ENCODE measurements at regions not wholly inside any gene's neighbourhood (a gene's known extent, or its start where the extent isn't known, plus 50 kb on each side); places are given as distances from the start of the nearest gene placed in this dataset.

GRCh38 chr11:81010631-81011030, 1569.8 kb upstream of the TENM4 start:
- 58% methylated on average over 3 of the region's 3 CpGs for WGBS
- no peak for ATAC-seq

DNA sequence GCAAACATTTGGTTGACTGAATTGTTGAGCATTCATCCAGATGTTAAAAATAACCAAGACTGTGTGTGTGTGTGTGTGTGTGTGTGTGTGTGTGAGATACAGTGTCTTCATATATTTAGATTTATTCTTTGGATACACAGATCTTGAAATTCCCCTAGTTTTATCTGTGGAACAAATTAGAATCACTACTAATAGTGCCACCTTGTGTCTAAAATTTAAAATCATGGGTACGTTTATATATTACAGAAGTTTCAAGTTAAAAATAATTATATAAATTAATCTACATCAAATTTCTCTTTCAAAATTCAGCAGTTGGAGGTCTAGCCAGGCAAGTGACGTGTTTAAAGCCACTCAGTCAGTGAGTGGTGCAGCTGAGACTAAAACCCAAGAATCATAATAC, 1566.2 kb upstream of the TENM4 start:
- ATAC-seq, result no peak
- H3K4me1 ChIP-seq (ENCODE audit: control insufficient read depth, insufficient read depth, low read length), result no peaks in the 10 kb centered on the region
- H3K27me3 ChIP-seq (ENCODE audit: control insufficient read depth, insufficient read depth), result no peaks in the 10 kb centered on the region
- WGBS, result 16% methylated on average over 2 of the region's 2 CpGs
- H3K27ac ChIP-seq (ENCODE audit: low read length), result no peak overlapping the region
- DNase-seq, result no peak
- no peaks in the 10 kb centered on the region for H3K9me3 ChIP-seq (ENCODE audit: control insufficient read depth, low read length)
- no peak overlapping the region for H3K4me3 ChIP-seq (ENCODE audit: low read length)
- intact Hi-C loops (cut with DNase I), result loop anchor here in 1 of 4 donors (10.0 kb wide), 1 partner anchor 282 kb away; no protein-coding TSS in a partner anchor

More at GRCh38 chr11:81010631-81011030, 1569.8 kb upstream of the TENM4 start:
- H3K4me1 ChIP-seq (ENCODE audit: control insufficient read depth, insufficient read depth, low read length), result no peaks in the 10 kb centered on the region
- no peak overlapping the region for H3K4me3 ChIP-seq (ENCODE audit: low read length)
- H3K27me3 ChIP-seq (ENCODE audit: control insufficient read depth, insufficient read depth), result no peaks in the 10 kb centered on the region
- DNase-seq, result no peak
- intact Hi-C loops (cut with DNase I), result no loop called here
- H3K9me3 ChIP-seq (ENCODE audit: control insufficient read depth, low read length), result no peaks in the 10 kb centered on the region
- no peak overlapping the region for H3K27ac ChIP-seq (ENCODE audit: low read length)

DNA sequence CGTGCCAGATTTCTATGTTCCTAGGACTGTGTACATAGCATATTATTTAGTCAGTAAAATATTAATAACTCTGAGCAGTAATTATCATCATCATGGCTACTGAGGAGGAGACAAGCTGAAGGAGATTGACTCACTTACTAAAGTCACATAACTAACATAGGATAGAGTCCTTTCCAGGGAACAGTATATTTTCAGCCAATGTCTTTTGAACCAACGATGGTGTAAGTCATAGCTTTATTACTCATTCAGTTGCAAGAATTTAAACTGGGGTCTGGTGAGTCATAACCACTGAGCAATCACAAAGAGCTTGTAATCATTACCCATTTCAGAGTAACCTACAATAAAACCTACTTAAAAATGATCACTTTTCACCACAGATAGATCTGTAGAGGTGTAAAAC, 1564.8 kb upstream of the TENM4 start:
- Histone ChIP-seq H3K9me3 (ENCODE audit: control insufficient read depth, low read length) (no peaks in the 10 kb centered on the region), H3K27me3 (ENCODE audit: control insufficient read depth, insufficient read depth) (no peaks in the 10 kb centered on the region), H3K27ac (ENCODE audit: low read length) (no peak overlapping the region), H3K4me3 (ENCODE audit: low read length) (no peak overlapping the region), H3K4me1 (ENCODE audit: control insufficient read depth, insufficient read depth, low read length) (no peaks in the 10 kb centered on the region)
- no peak for ATAC-seq
- 70% methylated on average over 2 of the region's 2 CpGs for WGBS
- intact Hi-C loops (cut with DNase I), result loop anchor here in 1 of 4 donors (10.0 kb wide), 1 partner anchor 281 kb away; no protein-coding TSS in a partner anchor
- no peak for DNase-seq

DNA sequence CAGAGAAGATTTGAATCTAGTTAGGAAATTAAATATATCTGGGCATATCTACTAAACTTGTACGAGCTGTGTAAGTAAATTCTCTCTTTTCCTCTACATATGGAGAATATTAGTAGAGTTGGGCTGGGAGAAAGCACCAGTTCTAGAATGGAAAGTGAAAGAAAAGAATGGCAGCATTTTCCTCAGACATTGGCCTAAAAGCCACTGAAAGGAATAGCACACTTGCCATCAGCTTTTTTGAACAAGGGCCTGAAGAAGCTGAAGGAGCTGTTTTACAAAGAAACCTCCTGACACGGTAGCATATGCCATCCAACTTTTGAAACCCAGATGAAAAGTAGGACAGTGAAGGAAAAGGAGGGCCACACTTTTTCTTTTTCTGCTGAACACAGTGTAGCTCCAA, 1563.7 kb upstream of the TENM4 start:
- Histone ChIP-seq H3K27me3 (ENCODE audit: control insufficient read depth, insufficient read depth) (no peaks in the 10 kb centered on the region), H3K4me3 (ENCODE audit: low read length) (no peak overlapping the region), H3K4me1 (ENCODE audit: control insufficient read depth, insufficient read depth, low read length) (no peaks in the 10 kb centered on the region), H3K27ac (ENCODE audit: low read length) (no peak overlapping the region), H3K9me3 (ENCODE audit: control insufficient read depth, low read length) (no peaks in the 10 kb centered on the region)
- no peak for ATAC-seq
- 80% methylated on average over 2 of the region's 2 CpGs for WGBS
- DNase-seq, result no peak
- intact Hi-C loops (cut with DNase I), result loop anchor here in 1 of 4 donors (10.0 kb wide), 1 partner anchor 280 kb away; no protein-coding TSS in a partner anchor

DNA sequence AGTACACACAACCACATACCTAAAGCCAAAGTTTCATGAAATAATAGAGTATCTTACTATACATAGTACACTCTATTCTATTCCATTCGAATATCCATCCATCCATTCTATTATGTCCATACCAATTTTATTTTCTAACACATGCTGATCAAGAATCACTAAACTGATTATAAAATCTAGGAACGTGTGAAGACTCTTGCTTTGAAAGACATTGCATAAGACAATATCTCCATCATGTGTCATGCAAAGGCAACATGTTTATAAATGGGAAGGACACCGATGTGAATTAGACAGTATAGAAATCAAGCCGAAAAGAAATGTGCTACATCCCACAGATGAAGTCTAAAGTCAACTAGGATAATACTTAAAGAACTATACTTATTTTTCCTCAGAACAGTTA, 1561.5 kb upstream of the TENM4 start:
- ATAC-seq, result no peak
- no peaks in the 10 kb centered on the region for H3K27me3 ChIP-seq (ENCODE audit: control insufficient read depth, insufficient read depth)
- intact Hi-C loops (cut with DNase I), result loop anchor here in 1 of 4 donors (10.0 kb wide), 1 partner anchor 278 kb away; no protein-coding TSS in a partner anchor
- DNase-seq, result no peak
- H3K9me3 ChIP-seq (ENCODE audit: control insufficient read depth, low read length), result no peaks in the 10 kb centered on the region
- no peaks in the 10 kb centered on the region for H3K4me1 ChIP-seq (ENCODE audit: control insufficient read depth, insufficient read depth, low read length)
- H3K27ac ChIP-seq (ENCODE audit: low read length), result no peak overlapping the region
- WGBS, result 75% methylated on average over 4 of the region's 4 CpGs
- H3K4me3 ChIP-seq (ENCODE audit: low read length), result no peak overlapping the region

DNA sequence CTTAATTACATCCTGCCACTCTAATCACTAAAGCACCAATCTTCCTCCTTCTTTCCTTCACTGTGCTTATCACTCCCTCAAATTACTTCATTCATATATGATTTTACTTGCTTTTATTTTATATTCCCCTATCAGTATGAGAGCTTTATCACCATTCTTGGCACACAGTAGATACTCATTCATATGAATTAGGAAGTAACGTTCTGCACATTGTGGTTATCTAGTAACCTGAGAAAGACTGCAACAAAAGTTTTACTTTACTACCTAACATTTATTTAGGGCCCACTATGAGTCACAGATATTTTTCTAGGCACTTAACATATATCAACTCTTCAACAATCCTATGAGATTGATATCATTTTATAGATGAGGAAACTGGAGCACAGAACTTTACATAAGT, 1559.9 kb upstream of the TENM4 start:
- DNase-seq (no peak), ATAC-seq (no peak)
- intact Hi-C loops (cut with DNase I), result loop anchor here in 1 of 4 donors (10.0 kb wide), 1 partner anchor 276 kb away; no protein-coding TSS in a partner anchor
- H3K27me3 ChIP-seq (ENCODE audit: control insufficient read depth, insufficient read depth), result no peaks in the 10 kb centered on the region
- H3K9me3 ChIP-seq (ENCODE audit: control insufficient read depth, low read length), result no peaks in the 10 kb centered on the region
- no peak overlapping the region for H3K4me3 ChIP-seq (ENCODE audit: low read length)
- 33% methylated on average over 1 of the region's 1 CpG for WGBS
- no peaks in the 10 kb centered on the region for H3K4me1 ChIP-seq (ENCODE audit: control insufficient read depth, insufficient read depth, low read length)
- H3K27ac ChIP-seq (ENCODE audit: low read length), result no peak overlapping the region

DNA sequence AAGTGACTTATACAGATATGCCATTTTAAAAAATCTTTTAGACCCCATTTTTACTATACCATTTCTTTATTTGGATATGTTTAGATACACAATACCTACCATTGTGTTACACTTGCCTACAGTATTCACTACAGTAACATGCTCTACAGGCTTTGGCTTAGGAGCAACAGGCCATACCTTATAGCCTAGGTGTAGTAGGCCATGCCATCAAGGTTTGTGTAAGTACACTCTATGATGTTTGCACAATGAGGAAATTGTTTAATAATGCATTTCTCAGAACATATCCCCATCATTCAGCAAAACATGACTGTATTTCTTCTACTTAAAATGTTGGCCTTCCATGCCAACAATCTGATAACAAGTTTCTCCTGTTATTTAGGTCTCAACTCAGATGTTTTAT, 1559.5 kb upstream of the TENM4 start:
- Histone ChIP-seq H3K4me3 (ENCODE audit: low read length) (no peak overlapping the region), H3K4me1 (ENCODE audit: control insufficient read depth, insufficient read depth, low read length) (no peaks in the 10 kb centered on the region), H3K27me3 (ENCODE audit: control insufficient read depth, insufficient read depth) (no peaks in the 10 kb centered on the region), H3K27ac (ENCODE audit: low read length) (no peak overlapping the region), H3K9me3 (ENCODE audit: control insufficient read depth, low read length) (no peaks in the 10 kb centered on the region)
- no peak for ATAC-seq
- intact Hi-C loops (cut with DNase I), result loop anchor here in 1 of 4 donors (10.0 kb wide), 1 partner anchor 276 kb away; no protein-coding TSS in a partner anchor
- DNase-seq, result no peak

DNA sequence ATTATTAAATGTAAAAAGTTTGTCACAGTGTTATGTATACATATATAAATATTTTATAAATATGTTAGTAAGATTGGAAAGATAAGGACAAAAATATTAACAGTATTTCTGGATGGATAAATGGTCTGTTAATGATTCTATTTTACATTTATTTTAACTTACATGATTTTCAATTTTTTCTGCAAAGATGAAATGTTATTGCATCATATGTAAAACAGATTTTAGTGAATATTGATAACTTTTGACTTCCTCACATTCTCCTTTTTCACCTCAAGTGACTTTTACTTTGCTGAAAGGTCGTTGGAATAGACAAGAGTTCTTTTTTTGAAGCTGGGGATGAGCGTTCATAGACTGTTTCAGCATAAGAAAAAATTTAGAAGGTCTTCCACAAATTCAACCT, 1554.7 kb upstream of the TENM4 start:
- H3K27me3 ChIP-seq (ENCODE audit: control insufficient read depth, insufficient read depth), result no peaks in the 10 kb centered on the region
- no peak overlapping the region for H3K4me3 ChIP-seq (ENCODE audit: low read length)
- no peaks in the 10 kb centered on the region for H3K9me3 ChIP-seq (ENCODE audit: control insufficient read depth, low read length)
- DNase-seq, result no peak
- ATAC-seq, result no peak
- no peak overlapping the region for H3K27ac ChIP-seq (ENCODE audit: low read length)
- intact Hi-C loops (cut with DNase I), result no loop called here
- no peaks in the 10 kb centered on the region for H3K4me1 ChIP-seq (ENCODE audit: control insufficient read depth, insufficient read depth, low read length)
- 60% methylated on average over 2 of the region's 2 CpGs for WGBS

DNA sequence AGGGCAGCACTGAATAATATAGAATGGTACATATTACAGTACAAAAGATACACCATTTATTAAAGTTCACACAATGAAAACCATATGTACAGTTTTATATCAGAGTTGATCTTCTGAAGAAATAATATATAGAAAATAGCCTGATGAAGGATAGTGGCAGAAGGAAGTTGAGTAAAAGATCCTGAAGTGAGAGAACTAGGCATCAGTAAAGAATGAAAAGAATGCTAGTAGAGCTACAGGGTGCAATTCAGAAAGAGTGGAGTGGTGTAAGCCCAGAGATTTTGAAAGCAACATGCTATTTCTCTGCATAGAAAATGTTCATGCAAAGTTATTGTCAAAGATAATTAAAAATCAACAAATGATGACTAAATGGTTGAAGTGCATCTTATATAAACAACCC, 1552.7 kb upstream of the TENM4 start:
- H3K4me3 ChIP-seq (ENCODE audit: low read length), result no peak overlapping the region
- no peak for DNase-seq
- no peaks in the 10 kb centered on the region for H3K27me3 ChIP-seq (ENCODE audit: control insufficient read depth, insufficient read depth)
- intact Hi-C loops (cut with DNase I), result no loop called here
- H3K9me3 ChIP-seq (ENCODE audit: control insufficient read depth, low read length), result no peaks in the 10 kb centered on the region
- no peaks in the 10 kb centered on the region for H3K4me1 ChIP-seq (ENCODE audit: control insufficient read depth, insufficient read depth, low read length)
- ATAC-seq, result no peak
- H3K27ac ChIP-seq (ENCODE audit: low read length), result no peak overlapping the region

DNA sequence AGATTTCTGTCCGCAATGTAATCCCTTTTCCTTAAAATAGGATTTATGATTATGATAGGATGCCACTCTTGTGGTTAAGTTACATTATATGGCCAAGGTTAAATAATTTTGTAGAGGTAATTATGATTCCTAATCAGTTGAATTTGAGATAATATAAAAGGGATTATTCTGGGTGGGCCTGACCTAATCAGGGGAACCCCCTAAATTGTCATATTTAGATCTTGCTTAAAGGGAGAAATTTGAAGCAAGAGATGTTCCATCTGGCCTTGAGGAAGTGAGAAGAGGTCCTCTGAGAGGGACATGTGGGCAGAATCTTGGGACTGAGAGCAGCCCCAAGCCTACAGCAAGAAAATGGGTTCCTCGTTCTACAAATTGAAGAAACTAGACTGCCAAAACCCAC, 1550.1 kb upstream of the TENM4 start:
- ATAC-seq (no peak), DNase-seq (no peak)
- Histone ChIP-seq H3K27me3 (ENCODE audit: control insufficient read depth, insufficient read depth) (no peaks in the 10 kb centered on the region), H3K4me3 (ENCODE audit: low read length) (no peak overlapping the region), H3K4me1 (ENCODE audit: control insufficient read depth, insufficient read depth, low read length) (no peaks in the 10 kb centered on the region), H3K27ac (ENCODE audit: low read length) (no peak overlapping the region), H3K9me3 (ENCODE audit: control insufficient read depth, low read length) (no peaks in the 10 kb centered on the region)
- intact Hi-C loops (cut with DNase I), result no loop called here
- 96% methylated on average over 2 of the region's 2 CpGs for WGBS

GRCh38 chr11:80987171-80987570, 1546.3 kb upstream of the TENM4 start:
- Histone ChIP-seq H3K27ac (ENCODE audit: low read length) (no peak overlapping the region), H3K27me3 (ENCODE audit: control insufficient read depth, insufficient read depth) (no peaks in the 10 kb centered on the region), H3K9me3 (ENCODE audit: control insufficient read depth, low read length) (no peaks in the 10 kb centered on the region), H3K4me1 (ENCODE audit: control insufficient read depth, insufficient read depth, low read length) (no peaks in the 10 kb centered on the region), H3K4me3 (ENCODE audit: low read length) (no peak overlapping the region)
- WGBS, result 100% methylated on average over 1 of the region's 1 CpG
- ATAC-seq (no peak), DNase-seq (no peak)
- intact Hi-C loops (cut with DNase I), result no loop called here

- 90% methylated on average over 1 of the region's 1 CpG for WGBS
- H3K27me3 ChIP-seq (ENCODE audit: control insufficient read depth, insufficient read depth), result no peaks in the 10 kb centered on the region
- H3K4me3 ChIP-seq (ENCODE audit: low read length), result no peak overlapping the region
- DNase-seq (no peak), ATAC-seq (no peak)
- H3K4me1 ChIP-seq (ENCODE audit: control insufficient read depth, insufficient read depth, low read length), result no peaks in the 10 kb centered on the region
- H3K9me3 ChIP-seq (ENCODE audit: control insufficient read depth, low read length), result no peaks in the 10 kb centered on the region
- intact Hi-C loops (cut with DNase I), result no loop called here
- H3K27ac ChIP-seq (ENCODE audit: low read length), result no peak overlapping the region
Observed at GRCh38 chr11:80986421-80987074, 1545.7 kb upstream of the TENM4 start.
